ACHN (cell line): ENCODE measurements at regions not wholly inside any gene's neighbourhood (a gene's known extent, or its start where the extent isn't known, plus 50 kb on each side); places are given as distances from the start of the nearest gene placed in this dataset.
"Not testable (repeated sequence)": the region's sequence is repeated elsewhere in the genome, so short reads cannot be mapped to it uniquely, and the experiment has no call there.

Experiments used
- DNase-seq: peaks from one replicate; pipeline ENCODE4 v3.0.0-alpha.2; 2015
- in situ Hi-C: cut with HindIII; loops from 2 replicates; pipeline ENCODE4 v1.10.0; 2017; ENCODE audit warnings: low sequenced_read_pairs, low pct_ligation_motif_present, low pct_unique_long_range_greater_than_20kb

DNA sequence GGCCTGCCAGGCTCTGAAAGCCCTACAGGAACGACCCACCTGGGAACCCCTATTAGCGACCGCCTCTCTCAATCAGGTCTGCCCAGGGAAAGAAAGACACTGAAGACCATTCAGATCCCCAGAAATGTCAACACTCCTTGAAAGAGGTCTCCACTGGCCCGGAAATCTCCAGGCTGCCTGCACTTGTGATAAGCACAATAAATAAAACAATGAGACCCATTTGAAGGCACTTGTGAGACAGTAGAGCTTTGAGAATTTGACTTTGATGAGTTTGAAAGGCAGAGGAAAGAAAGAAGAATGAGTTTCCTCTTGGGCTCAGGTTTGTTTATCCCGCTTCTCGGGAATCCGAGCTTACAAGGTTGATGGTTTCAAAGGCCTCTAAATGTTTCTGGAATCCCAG is 416.3 kb downstream of the BUD13 start:
- in situ Hi-C loops: no loop called here

DNA sequence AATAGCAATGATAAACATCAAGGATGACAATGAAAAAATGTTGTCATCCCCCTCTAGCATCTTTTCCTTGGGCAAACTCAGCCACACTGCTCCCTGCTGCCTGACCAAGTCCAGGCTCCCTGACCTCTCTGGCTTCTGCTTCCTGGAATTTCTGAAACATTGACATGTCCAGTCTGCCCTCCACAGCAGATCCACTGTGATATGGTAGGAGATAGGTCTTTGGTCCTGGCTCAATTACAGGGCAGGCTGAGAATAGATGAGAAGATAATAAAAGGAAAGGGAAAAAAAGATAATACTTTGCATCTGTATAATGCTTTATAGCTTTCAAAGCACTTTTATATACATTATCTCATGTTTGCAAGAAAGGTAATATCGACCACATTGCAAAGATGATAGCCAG is 417.7 kb downstream of the BUD13 start:
- in situ Hi-C loops: no loop called here
- DNase-seq: no peak

More for the DNA sequence above, 416.3 kb downstream of the BUD13 start:
- DNase-seq: no peak

DNA sequence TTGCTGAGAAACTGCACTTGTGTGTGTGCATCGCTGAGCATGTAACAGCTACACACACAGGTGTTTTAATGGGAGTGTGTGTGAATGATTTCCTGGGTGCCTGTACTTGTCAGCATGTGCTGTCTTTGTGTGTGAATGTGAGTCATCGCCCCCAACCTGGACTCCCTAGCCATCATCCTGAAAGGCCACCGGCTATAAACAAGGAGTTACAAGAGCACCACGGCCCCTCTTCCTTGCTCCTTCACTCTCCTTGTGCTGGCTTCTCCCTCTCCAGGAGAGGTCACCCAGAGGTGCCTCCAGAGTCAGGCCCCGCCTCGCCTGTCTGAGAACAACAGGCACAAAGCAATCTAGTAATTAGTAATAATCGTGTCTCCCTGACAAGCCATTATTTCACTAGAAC is 419.2 kb downstream of the BUD13 start:
- in situ Hi-C loops: no loop called here
- no peak for DNase-seq

DNA sequence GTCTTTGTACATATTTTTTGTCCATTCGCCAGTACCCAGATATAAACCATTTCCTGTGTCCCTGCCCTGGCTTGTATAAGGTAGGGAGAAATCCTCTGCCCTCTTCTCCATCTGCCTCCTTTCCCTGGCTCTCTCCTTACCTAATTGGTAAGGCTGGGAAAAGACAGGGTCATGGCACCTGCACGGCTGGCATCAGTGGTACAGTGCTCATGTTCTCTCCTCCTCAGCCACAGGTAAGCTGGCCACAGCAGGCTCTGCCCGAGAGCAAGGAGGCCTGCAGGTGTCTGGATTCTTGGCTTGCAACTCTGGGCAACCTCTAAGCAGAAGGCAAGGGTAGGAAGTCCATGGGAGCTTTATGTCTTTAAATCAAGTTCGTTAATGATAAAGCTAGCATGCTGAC is 419.9 kb downstream of the BUD13 start:
- no peak for DNase-seq
- in situ Hi-C loops: no loop called here

DNA sequence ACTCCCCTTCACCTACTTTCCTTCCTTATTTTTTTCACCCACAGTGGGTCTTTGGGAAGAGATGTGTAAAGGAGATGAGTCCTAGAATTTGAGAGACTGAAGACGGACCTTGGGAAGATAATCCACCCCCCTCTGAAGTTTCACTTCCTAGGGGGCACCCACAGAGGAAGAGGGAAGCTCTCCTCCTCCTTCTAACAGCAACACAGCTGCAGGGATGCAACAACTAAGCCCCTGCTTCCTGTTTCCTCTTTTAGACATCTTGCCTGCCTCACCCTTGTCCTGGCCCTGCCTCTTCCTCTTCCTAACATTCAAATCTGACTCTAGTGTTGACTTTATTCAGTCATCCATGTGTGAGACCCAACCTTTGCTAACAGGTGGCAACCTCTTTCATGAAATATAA is 424.6 kb downstream of the BUD13 start:
- no peak for DNase-seq
- in situ Hi-C loops: no loop called here

DNA sequence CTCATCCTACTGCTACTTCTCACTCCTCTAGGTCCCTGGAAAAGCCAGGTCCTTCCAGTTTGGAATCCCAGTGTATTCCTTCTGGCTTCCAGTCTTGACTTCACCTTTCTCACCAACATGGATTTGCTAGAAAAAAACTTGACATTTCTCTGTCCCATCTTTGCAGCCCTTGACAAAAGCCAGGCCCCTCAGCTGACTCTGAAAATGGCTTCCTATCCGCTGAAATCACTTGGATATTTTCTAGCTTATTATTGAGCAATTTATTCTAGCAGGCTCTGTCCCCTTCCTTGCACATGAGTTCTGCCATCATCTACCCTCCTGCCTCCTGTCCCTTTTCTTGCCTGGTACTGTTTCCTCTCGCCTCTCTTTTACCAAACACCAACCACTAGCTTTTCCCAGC is 427.2 kb downstream of the BUD13 start:
- no peak for DNase-seq
- in situ Hi-C loops: no loop called here

DNA sequence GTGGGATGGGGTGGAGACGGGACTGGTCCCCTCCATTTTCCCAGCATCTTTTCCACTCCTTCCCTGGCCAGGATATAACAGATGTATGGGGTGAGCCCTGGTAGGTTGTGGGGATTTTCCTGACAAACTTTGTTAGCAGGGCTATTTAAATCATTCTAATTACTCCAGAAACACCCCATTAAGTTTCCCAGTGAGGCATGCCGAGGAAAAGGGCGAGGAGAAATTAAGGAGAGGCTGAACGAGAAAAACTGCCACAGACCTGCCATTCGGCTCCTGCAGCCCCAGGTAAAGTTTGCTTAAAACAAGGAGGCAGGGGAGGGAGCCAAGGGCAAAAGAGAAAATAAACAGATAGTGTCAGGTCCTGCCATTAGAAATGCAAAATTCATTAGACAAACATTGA is 428.2 kb downstream of the BUD13 start:
- DNase-seq: no peak
- in situ Hi-C loops: no loop called here

DNA sequence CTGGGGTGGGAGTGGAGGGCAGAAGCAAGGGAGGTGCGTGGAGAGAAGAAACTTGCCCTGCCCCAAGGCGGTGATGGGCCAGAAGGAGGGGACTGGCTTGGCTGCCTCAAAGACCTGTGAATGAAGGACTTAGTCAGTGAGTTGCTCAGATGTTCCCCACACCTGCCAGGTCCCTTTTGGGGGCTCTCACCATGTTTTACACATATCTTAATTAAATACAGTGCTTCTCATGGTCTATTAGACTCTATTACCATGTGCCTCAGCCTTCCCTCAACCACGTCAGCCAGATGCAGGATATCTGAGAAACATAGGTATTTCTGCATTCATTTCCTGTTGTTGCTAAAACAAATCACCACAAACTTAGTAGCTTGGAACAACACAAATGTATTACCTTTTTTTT is 429.5 kb downstream of the BUD13 start:
- no peak for DNase-seq
- in situ Hi-C loops: no loop called here

DNA sequence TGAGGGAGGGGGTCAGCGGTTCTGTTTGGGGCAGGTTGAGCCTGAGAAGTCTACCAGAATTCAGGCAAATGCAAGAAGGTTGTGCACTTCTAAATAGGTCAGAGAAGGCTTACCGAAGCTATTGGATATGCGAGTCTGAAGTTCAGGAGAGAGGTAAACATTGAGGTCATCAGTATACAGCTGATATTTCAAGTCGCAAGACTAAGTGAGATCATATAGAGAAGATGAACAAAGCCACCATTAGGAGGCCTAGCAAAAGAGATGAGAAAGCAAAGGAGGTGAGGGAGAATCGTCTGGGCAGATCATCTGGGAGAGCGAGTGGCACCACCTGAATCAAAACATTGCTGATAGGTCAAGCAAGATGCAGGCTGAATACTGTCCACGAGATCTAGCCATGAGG is 430.6 kb downstream of the BUD13 start:
- in situ Hi-C loops: no loop called here
- DNase-seq: no peak

DNA sequence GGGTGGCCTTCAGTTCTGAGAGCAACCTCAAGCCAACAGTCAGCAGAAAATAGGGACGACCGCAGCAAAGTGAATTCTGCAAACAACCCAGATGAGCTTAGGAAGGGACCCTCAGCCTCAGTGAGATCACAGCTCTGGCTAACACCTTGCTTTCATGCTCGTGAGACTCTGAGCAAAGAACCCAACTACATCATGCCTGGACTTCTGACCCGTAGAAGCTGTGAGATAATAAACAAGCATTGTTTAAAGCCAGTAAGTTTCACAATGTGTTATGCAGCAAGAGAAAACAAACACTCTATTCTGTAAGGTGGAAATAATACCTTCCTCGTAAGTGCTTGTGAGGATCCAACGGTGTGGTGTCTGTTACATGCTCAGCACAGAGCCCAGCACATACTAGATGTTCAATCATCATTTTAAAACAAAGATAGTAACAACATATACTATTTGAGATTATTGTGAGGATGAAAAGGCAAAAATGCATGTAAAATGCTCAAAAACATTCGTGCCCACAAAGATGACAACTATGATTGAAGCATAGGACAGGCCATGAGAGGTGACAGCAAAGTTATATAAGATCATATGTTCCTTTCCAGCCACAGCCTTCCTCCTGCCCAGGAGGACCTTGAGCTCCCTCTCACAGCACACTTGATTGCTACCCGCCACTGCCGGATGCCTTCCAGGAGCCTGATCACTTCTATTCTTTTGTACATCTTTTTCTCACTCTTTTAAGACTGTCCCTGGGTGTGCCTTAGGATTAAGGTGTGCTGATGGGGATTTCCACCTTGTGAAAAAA is 433.3 kb downstream of the BUD13 start:
- in situ Hi-C loops: no loop called here
- DNase-seq: no peak

DNA sequence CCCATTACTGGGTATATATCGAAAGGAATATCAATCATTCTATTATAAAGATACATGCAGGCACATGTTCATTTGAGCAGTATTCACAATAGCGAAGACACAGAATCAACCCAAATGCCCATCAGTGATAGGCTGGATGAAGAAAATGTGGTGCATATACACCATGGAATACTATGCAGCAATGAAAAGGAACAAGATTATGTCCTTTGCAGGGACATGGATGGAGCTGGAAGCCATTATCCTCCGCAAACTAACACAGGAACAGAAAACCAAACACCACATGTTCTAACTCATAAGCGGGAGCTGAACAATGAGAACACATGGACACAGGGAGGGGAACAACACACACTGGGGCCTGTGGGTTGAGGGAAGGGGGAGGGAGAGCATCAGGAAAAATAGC is 434.3 kb downstream of the BUD13 start:
- in situ Hi-C loops, DNase-seq: not testable (repeated sequence)

DNA sequence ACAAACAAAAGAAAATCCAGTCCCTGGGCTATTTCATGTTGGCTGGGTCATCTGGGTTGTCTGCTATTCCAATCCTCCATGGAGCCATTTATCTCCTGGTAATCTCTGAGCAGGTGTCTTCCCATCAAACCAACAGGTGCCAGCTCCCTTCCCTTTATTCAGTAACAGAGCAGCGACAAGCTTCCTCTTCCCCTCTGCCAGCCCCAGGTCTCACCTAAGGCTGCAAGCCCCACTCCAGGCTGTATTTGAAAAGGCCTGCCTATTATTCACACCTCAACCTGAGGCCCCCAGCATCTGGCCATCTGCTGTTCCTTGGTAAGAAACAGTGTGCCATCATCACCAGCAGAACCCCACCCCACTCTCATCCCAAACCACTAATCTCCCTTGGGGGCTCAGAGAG is 436.2 kb downstream of the BUD13 start:
- DNase-seq: no peak
- in situ Hi-C loops: no loop called here

DNA sequence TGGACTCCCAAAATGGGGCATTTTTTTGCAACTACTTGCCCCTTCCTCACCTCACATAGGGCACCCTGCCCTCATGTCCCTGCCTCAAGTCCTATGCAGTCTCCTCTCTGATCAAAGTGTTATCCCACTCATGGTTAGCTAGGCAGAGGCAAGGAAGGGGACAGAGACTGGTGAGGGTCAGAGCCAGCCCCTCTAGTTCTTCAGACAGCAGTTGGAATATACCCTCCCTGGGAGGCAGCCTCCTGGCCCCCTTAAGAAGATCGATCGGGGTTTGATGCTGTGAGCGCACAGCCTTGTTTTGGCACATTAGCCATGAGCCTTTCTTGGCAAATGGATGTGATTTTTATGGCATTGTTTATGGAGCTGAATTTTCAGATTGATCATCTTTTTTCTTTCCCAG is 436.9 kb downstream of the BUD13 start:
- in situ Hi-C loops: no loop called here
- DNase-seq: no peak

DNA sequence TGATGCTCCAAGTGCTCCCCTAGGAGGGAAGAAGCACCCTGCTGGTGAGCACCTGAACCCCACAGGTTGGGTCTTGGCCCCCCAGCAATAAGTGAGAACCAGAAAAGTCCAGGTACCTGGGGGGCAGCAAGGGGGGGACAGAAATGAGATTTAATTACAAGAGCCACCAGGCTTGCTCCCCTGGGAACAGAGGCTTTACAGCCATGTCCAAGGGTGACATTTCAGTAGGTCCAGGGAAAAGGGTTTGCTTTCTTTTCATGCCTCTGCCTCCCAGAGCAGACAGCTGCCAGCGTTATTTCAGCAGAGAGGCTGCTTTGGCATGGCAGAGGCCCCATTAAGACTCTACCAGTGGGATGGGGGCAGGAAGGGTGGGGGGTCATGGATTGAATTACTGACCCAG is 437.7 kb downstream of the BUD13 start:
- DNase-seq: no peak
- in situ Hi-C loops: no loop called here

DNA sequence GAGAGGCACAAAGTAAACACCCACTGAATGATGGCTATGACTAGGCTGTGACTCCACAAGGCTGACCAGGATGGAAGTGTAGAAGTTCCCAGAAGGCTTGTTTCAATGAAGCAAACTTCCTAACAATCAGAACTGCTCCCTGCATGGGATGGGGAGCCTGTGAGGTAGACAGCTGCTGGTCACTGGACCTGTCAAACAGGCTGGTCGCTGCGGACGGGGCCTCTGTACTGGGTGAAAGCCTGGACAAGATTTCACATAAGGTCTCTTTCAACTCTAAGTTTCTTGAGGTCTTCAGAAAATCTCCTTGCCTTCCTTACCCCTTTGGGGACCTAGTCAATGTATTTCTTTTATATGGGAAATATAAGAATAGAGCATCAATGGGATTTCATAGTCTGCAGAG is 438.2 kb downstream of the BUD13 start:
- in situ Hi-C loops: no loop called here
- no peak for DNase-seq

DNA sequence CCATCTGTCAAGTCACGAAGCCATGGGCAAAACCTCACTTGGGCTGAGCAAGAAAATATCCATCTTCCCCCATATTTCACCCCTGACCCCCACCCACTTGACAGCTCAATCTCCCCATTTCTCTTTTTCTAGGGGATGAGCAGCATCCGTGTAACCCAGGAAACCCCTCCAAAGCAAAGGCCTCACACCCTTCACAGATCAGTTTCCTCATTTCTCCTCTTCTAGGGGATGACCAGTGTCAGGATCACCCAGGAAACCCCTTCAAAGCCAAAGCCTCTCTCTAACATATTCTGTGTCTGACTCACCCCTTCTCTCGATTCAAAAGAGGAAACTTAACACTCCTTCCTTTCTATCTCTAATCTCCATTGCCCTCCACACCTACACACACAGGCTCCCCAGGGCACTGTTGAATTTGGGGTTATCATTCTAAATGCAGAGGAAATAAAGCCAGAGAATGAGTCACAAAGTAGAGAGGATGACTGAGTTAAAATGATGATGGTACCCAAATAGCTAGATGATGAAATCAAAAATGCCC is 439.7 kb downstream of the BUD13 start:
- no peak for DNase-seq
- in situ Hi-C loops: no loop called here

DNA sequence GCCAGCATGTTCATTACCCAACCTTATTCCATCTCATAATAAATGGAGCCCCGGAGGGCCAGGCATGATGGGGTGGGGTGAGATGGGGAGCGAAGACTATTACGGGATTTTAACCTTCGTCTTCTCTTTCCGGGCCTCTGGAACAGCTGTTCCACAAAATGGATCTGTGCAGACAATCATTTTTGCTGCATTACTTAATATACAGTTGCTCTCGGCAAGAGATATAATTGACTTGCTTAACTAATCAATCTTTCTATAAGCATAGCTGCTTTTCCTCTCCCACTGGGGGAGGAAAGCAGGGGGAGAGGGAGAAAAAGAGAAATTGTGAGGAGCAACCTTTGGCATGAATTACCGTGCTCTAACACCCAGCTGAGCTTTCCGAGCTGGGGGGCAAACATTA is 440.4 kb downstream of the BUD13 start:
- in situ Hi-C loops: no loop called here
- no peak for DNase-seq

DNA sequence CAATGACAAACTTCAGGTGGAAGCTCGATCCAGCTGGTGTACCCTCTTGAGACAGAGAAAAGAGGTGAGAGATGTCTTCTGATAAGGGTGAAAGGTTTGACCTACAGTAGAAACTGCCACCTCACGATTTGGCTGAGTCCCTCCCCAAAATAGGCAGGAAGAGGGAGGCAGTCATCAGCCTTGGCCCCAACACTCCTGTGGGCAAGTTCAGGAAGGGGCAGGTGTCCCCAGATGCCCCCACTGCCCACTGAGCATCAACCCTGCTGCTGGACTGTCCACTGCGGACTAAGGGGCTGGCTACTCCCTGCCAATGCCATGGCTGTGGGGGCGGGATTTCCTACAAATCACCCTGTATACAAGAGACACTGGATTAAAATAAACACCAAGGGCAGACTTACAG is 441.4 kb downstream of the BUD13 start:
- no peak for DNase-seq
- in situ Hi-C loops: no loop called here

DNA sequence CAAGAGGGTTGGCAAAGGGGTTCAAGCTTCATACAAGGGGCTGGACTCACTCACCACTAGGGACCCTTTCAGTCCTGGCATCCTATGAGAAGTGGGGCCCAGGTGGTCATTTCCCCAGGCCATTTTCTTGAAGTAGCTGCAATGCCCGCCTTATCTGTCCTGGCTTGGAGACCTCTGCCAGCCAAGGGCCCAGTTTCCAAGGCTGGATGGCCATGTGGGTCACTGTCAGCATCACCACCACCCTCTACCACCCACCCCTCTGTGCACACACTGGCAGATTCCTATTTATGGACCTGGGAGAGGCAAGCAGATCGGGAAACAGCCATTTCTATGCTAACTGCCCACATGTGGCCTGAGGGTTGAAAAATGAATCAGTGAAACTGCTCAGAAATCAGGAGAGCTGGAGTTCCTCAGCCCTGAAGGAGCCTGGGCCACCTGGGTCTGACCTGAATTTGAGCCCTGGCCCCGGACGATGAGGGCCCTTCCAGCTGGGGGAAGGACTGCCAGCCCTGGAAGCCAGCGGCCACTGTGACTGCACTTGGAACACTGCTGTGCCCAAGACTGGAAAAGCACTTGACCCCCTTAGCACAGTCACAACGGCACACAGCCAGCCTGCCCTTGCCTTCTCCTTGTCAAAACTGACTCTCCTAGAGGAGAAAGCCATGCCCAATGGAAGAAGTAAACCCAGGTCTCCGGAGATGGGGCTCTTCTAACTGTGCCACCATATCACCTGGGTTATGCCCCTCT is 442.2 kb downstream of the BUD13 start:
- DNase-seq: no peak
- in situ Hi-C loops: no loop called here
